PC-3 (cell line): ENCODE measurements at regions not wholly inside any gene's neighbourhood (a gene's known extent, or its start where the extent isn't known, plus 50 kb on each side); places are given as distances from the start of the nearest gene placed in this dataset.

ENCODE experiments used
- ATAC-seq: fragments of 200-7000 bp; cut with Tn5 transposase; 2 replicates; pipeline ENCODE4 v1.9.1; 2020; ENCODE audit warnings: mild to moderate bottlenecking, moderate library complexity
- BruUV-seq: library from RNA; stranded (reverse); fragments of 400-500 nt; replicated peaks from 2 replicates; lab custom pipeline; 2021; lab: Mats Ljungman, UMichigan
- CTCF ChIA-PET: fragments of 300-600 bp; sonication (Branson Sonifier 250); formaldehyde crosslinking; loops from one replicate; lab custom pipeline; 2022; ENCODE audit warnings: antibody characterized with exemption; lab: Charles Lee
- POLR2A ChIA-PET: fragments of 300-600 bp; sonication (Branson Sonifier 250); formaldehyde crosslinking; loops from one replicate; lab custom pipeline; 2022; ENCODE audit warnings: antibody characterized with exemption; ENCODE audit not compliant: unreplicated experiment; lab: Charles Lee
- DNase-seq: peaks from one replicate; pipeline ENCODE4 v3.0.0-alpha.2; 2015
- H2AFZ ChIP-seq: fragments of 300-600 bp; sonication (generic); 2 replicates; pipeline ENCODE4 v1.6.0; 2016; ENCODE audit warnings: antibody characterized with exemption, low read length
- H3F3A ChIP-seq: fragments of 300-600 bp; sonication (generic); one replicate; pipeline ENCODE4 v1.6.0; 2017; ENCODE audit warnings: antibody characterized with exemption, low read length, control low read depth, mild to moderate bottlenecking; ENCODE audit not compliant: unreplicated experiment
- H3K27ac ChIP-seq: fragments of 300-600 bp; sonication (generic); 2 replicates; pipeline ENCODE4 v1.5.1; 2016; ENCODE audit warnings: mild to moderate bottlenecking, low read length
- H3K27me3 ChIP-seq: fragments of 300-600 bp; sonication (generic); 2 replicates; pipeline ENCODE4 v1.6.1; 2016; ENCODE audit warnings: low read length, mixed read lengths
- H3K36me3 ChIP-seq: fragments of 300-600 bp; sonication (generic); 2 replicates; pipeline ENCODE4 v1.6.1; 2016; ENCODE audit warnings: low read depth, mixed run types, low read length, mixed read lengths
- H3K4me1 ChIP-seq: fragments of 300-600 bp; sonication (generic); 2 replicates; pipeline ENCODE4 v1.5.1; 2016; ENCODE audit warnings: low read length; ENCODE audit not compliant: insufficient read depth
- H3K4me2 ChIP-seq: fragments of 300-600 bp; sonication (generic); 2 replicates; pipeline ENCODE4 v1.6.0; 2016; ENCODE audit warnings: low read length
- H3K4me3 ChIP-seq: fragments of 300-600 bp; sonication (generic); 2 replicates; pipeline ENCODE4 v1.5.1; 2016; ENCODE audit warnings: mild to moderate bottlenecking, low read length, mixed read lengths
- H3K79me2 ChIP-seq: fragments of 300-600 bp; sonication (generic); 2 replicates; pipeline ENCODE4 v1.6.1; 2017; ENCODE audit warnings: low read length, mixed read lengths
- H3K9ac ChIP-seq: fragments of 300-600 bp; sonication (generic); 2 replicates; pipeline ENCODE4 v1.6.0; 2016; ENCODE audit warnings: mild to moderate bottlenecking, low read length
- H3K9me2 ChIP-seq: fragments of 300-600 bp; sonication (generic); replicated peaks from 2 replicates; pipeline ENCODE4 v1.6.1; 2016; ENCODE audit warnings: mixed run types, low read length, mixed read lengths
- H3K9me3 ChIP-seq: fragments of 300-600 bp; sonication (generic); 2 replicates; pipeline ENCODE4 v1.6.1; 2016; ENCODE audit warnings: low read length, mixed read lengths
- H4K20me1 ChIP-seq: fragments of 300-600 bp; sonication (generic); 2 replicates; pipeline ENCODE4 v1.6.1; 2016; ENCODE audit warnings: low read length, mixed read lengths
- EZH2 ChIP-seq: fragments of 300-600 bp; sonication (generic); IDR thresholded peaks from one replicate; pipeline ENCODE4 v1.6.1; 2017; ENCODE audit warnings: antibody characterized with exemption, mild to moderate bottlenecking, low read length; ENCODE audit not compliant: unreplicated experiment
- EZH2phosphoT487 ChIP-seq: fragments of 300-600 bp; sonication (generic); IDR thresholded peaks from 2 replicates; pipeline ENCODE4 v1.6.1; 2018; ENCODE audit warnings: mild to moderate bottlenecking, antibody characterized with exemption, low read length, borderline replicate concordance
- intact Hi-C: fragments of 100-400 bp; cut with micrococcal nuclease; formaldehyde crosslinking; loops from 2 replicates; pipeline ENCODE4 v1.9.0; 2023
- TF ChIP-seq, protein P1 (sequence below): fragments of 300-600 bp; sonication (generic); conservative IDR thresholded peaks from 2 replicates; pipeline ENCODE4 v1.5.1; 2017; ENCODE audit warnings: antibody characterized with exemption, low read depth, mild to moderate bottlenecking, low read length

DNA sequence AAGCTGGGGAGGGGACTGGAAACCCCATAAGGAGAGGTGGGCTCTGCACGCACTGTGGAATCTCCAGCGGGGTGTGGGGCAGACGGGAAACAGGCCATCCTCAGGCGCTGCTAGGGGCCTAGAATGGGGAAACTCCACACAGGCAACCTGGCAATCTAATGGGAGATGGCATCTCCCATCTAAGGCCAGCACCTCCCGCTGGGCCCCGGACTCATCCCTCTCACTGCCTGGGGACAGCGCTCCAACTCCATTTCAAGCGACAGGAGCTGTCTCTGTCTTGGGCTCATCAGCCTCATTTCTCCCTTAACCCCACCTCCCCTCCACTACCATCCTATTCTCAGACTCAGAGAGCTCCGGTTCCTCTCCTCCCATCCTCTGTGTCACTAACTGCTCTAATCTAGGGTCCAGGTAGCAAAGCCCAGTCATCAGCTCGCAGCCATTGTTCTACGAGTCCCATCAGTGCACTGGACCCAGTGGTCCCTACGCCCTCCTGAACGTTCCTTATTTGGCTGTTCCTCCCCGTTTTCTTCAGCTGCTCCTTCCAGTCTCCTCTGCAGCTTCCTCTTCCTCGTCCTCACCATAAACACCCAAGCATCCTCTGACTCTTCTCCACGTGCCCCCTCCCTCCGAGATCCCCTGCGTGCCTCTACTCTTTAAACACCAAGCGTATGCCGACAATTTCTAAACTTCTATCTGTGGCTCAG, 93.4 kb upstream of the CASZ1 start:
- peak overlapping the region; percentile 24 for H3K4me2 ChIP-seq
- H3K9me3 ChIP-seq = no peaks in the 10 kb centered on the region
- H3K36me3 ChIP-seq = no peaks in the 10 kb centered on the region
- H3K79me2 ChIP-seq = no peaks in the 10 kb centered on the region
- H3K9ac ChIP-seq = no peak overlapping the region
- ChIA-PET POLR2A (no interaction called here), CTCF (interaction anchor here (0.6 kb wide), 1 partner anchor 774 kb away, joined by 10 read pairs; the partner anchor contains the start of gene FBXO6)
- 0 out of 2 replicates have a peak overlapping the region, but pooled peaks have one; percentile 9 for H2AFZ ChIP-seq
- no peaks in the 10 kb centered on the region for H4K20me1 ChIP-seq
- no peak overlapping the region for H3K4me3 ChIP-seq
- intact Hi-C loops = no loop called here
- TF ChIP-seq, protein P1, sequence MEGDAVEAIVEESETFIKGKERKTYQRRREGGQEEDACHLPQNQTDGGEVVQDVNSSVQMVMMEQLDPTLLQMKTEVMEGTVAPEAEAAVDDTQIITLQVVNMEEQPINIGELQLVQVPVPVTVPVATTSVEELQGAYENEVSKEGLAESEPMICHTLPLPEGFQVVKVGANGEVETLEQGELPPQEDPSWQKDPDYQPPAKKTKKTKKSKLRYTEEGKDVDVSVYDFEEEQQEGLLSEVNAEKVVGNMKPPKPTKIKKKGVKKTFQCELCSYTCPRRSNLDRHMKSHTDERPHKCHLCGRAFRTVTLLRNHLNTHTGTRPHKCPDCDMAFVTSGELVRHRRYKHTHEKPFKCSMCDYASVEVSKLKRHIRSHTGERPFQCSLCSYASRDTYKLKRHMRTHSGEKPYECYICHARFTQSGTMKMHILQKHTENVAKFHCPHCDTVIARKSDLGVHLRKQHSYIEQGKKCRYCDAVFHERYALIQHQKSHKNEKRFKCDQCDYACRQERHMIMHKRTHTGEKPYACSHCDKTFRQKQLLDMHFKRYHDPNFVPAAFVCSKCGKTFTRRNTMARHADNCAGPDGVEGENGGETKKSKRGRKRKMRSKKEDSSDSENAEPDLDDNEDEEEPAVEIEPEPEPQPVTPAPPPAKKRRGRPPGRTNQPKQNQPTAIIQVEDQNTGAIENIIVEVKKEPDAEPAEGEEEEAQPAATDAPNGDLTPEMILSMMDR = no peak
- TF ChIP-seq EZH2phosphoT487 (no peak), EZH2 (no peak)
- H3F3A ChIP-seq = no peaks in the 10 kb centered on the region
- no peak overlapping the region for H3K27ac ChIP-seq
- no peak for ATAC-seq
- BruUV-seq = no TSS peak
- peaks cover 15% of the 10 kb centered on the region for H3K4me1 ChIP-seq
- no peaks in the 10 kb centered on the region for H3K9me2 ChIP-seq
- no peak for DNase-seq
- H3K27me3 ChIP-seq = no peaks in the 10 kb centered on the region

DNA sequence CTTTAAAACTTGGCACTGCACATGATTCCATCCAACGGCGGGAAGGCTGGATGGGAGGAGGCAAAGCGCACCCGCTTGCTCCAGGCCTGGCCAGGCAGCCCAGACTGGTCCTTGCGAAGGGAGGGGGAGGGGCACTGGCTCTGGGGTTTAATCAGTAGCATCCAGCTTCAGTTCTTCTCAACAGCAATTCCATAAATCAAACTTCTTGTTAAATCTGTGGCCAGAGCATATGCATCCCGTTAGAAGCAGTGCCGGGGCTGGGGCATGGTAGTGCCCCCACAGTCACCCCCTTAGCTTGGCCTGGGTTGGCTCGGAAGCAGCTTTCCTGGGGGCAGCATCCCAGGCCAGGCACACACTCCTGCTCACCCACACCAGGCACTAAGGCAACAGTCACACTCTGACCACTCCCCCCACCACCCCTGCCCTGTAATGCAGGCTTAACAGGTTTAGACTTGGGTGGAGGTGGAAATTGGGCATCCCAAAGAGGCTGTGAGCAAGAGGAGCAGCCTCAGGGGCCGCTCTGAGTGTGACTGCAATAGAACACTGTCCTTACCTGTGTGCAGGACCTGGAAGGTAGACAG, 94.1 kb upstream of the CASZ1 start:
- Histone ChIP-seq H3K9me2 (no peaks in the 10 kb centered on the region), H3F3A (no peaks in the 10 kb centered on the region), H3K4me1 (peaks cover 15% of the 10 kb centered on the region), H3K36me3 (no peaks in the 10 kb centered on the region), H3K9me3 (no peaks in the 10 kb centered on the region), H3K79me2 (no peaks in the 10 kb centered on the region), H4K20me1 (no peaks in the 10 kb centered on the region), H3K27ac (no peak overlapping the region), H3K9ac (no peak overlapping the region), H3K4me3 (no peak overlapping the region), H3K27me3 (no peaks in the 10 kb centered on the region), H2AFZ (peak overlapping the region; percentile 9; the same call in 1 of the 2 replicates), H3K4me2 (peak overlapping the region; percentile 24)
- intact Hi-C loops = no loop called here
- TF ChIP-seq, protein P1 = no peak
- no peak for TF ChIP-seq EZH2phosphoT487
- no peak for TF ChIP-seq EZH2
- no TSS peak for BruUV-seq
- peak; percentile 73 for ATAC-seq
- CTCF ChIA-PET = no interaction called here
- DNase-seq = peak; percentile 78
- POLR2A ChIA-PET = no interaction called here

DNA sequence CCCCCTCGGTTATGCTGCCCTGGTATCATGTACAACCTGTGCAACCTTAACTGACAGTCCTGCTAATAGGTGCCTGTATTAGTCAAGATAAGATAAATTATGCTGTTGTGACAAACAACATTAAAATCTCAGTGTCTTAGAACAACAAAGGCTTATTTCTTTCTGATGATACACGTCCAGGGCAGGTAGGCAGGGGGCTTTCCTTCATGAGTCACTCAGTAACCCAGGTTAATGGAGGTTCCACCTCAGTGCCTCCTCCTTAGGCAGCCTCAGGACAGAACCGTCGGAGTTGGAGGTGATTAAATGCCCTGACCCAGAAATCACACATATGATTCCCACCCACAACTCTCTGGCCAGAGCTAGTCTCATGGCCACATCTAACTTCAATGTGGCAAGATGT, 94.6 kb upstream of the CASZ1 start:
- H3K9me3 ChIP-seq = no peaks in the 10 kb centered on the region
- DNase-seq (peak; percentile 20), ATAC-seq (no peak)
- no peak overlapping the region for H3K9ac ChIP-seq
- POLR2A ChIA-PET = no interaction called here
- H4K20me1 ChIP-seq = no peaks in the 10 kb centered on the region
- intact Hi-C loops = no loop called here
- no peak overlapping the region for H3K4me3 ChIP-seq
- CTCF ChIA-PET = no interaction called here
- no peaks in the 10 kb centered on the region for H3K9me2 ChIP-seq
- no peak overlapping the region for H3K27ac ChIP-seq
- TF ChIP-seq EZH2phosphoT487 = no peak
- TF ChIP-seq EZH2 = no peak
- TF ChIP-seq, protein P1 = no peak
- no peaks in the 10 kb centered on the region for H3F3A ChIP-seq
- BruUV-seq = no TSS peak
- no peaks in the 10 kb centered on the region for H3K27me3 ChIP-seq
- H2AFZ ChIP-seq = no peak overlapping the region; the same call in 1 of the 2 replicates
- H3K79me2 ChIP-seq = no peaks in the 10 kb centered on the region
- H3K4me2 ChIP-seq = peak overlapping the region; percentile 24
- no peaks in the 10 kb centered on the region for H3K36me3 ChIP-seq
- peaks cover 15% of the 10 kb centered on the region for H3K4me1 ChIP-seq
